Fibroblast of skin of back (primary cell): ENCODE measurements at regions not wholly inside any gene's neighbourhood (a gene's known extent, or its start where the extent isn't known, plus 50 kb on each side); places are given as distances from the start of the nearest gene placed in this dataset.
A peak's percentile ranks its signal among the peaks of the same experiment; 100 is the strongest.

Experiments
- DNase-seq: peaks from one replicate; pipeline ENCODE4 v3.0.0-alpha.2; 2013

DNA sequence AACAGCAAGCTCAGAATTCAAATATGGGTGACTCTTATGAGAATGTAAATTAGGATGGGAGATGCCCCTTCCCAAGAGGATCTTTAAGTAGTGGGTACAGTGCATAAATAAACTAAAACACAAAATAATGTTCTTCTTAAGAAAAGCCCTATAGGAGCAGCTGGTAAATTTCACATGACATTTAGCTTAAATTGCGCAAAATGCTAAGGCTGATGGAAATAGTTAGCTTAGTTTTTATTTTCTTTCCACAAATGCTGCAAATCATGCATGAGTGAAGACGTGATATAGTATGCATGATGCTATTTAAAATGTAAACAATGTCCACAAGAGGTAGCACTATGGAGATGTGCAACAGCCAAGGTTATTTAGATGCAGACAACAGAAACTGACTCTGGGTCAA lies 328.1 kb downstream of the ATP23 start:
- no peak for DNase-seq

DNA sequence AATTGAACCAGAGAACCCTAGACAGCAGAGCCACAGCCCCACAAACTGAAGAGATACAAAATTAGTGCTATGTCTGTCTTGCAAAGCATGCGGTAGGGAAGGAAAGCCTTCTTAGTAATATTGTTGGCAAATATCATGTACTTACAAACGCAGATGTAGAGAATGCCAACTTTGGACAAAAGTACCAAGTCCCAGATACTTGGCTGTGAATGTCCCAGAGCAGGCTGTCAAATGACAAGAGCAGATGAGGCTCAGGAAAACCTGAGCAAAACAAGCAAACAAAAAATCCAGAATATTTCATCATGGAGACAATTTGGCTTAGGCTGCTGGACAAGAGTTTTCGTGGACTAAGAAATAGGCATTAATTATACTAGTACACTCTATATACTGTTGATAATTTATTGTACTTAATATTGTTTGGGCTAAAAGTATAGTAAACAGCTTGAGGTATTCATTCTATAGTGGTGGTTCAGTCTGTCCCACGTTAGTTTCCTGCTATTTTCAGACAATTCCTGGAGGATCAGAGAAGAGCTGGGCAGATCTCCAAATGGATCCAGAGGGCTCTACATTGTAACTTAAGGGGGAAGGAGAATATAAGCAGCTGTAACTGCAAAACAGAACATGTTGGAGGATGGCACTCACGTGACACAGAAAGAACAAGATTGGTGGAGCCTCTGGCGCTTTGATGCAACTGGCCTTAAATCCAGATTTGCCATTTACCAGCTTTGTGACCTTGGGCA lies 329.8 kb downstream of the ATP23 start:
- no peak for DNase-seq

DNA sequence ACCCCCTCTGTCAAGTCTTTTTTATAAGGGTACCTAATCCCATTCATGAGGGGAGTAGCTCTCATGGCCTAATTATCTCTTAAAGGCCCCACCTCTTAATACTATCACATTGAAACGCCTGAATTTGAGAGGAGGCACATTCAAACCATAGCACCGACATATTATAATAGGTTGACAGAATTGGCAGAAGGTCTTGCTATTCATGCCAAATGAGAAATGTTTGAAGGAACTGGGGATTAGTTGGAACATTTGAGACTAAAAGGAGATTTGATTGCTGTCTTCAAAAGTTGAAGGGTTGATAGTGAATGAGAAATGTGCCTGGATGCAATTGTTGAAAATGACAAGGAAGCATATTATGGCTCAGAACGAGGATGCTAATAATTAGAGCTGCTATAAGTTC lies 331.1 kb downstream of the ATP23 start:
- no peak for DNase-seq

DNA sequence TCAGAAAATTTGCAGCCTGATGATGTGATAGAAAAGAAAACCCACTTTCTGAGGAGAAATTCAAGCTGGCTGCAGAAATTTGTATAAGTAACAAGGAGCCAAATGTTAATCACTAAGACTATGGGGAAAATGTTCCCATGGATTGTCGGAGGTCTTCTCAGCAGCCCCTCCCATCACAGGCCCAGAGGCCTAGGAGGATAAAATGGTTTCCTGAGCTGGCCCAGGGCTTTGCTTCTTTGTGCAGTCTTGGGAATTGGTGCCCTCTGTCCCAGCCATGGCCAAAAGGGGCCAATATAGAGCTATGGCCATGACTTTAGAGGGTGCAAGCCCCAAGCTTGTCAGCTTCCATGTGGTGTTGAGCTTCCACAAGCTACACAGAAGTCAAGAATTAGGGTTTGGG lies 335.9 kb downstream of the ATP23 start:
- DNase-seq = no peak

DNA sequence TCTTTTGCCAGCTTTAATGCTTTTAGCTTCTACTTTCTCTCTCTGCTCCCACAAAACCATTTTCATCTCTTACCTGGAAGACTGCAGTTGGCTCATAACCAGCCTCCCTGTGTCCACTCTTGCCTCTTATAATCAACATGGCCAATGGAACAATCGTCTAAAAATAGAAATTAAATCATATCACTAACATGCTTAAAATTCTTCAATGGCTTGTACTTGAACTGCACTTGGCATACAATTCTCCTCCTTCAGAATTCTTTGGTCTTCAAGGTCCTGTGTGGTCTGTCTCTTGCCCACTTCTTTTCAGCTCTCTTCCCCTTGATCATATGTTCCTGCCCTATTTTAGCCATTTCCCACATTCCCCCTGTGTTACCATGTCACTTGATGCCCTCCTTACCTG lies 342.2 kb downstream of the ATP23 start:
- DNase-seq = no peak

DNA sequence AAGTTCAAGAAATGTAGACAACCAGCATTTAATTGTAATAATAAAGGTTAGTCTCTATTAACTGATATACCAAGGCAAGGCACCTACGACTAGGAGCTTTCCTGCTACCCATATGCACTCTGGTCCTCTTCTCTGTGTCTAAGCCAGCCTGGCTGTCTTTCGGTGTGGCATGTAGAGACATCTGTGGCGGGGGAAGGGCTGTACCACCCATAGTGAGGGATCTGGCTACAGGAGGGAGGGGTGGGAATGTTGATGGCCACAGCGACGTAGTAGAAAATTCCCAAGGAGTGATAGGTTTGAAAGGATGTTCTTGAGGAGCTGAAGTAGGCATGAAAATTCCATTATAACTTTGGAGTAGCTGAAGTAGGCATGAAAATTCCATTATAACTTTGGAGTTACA lies 344.2 kb downstream of the ATP23 start:
- peak; percentile 45 for DNase-seq

DNA sequence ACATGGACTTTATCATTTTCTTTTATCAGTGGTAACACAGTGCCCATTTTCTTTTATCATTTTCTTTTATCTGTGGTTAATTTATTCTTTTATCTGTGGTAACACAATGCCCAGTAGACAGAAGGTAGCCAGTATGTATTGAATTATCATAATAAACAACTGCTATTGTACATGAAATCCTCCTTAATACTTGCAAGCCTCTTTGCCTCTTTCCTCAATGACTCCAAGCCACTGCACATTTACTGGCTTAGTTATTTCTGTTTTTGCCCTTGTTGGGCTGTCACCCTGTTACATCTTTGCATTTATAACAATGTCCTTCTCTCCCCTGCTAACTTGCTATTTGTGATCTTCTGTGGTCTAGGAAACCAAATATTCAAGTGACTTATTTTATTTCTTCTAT lies 345.0 kb downstream of the ATP23 start:
- DNase-seq = no peak

DNA sequence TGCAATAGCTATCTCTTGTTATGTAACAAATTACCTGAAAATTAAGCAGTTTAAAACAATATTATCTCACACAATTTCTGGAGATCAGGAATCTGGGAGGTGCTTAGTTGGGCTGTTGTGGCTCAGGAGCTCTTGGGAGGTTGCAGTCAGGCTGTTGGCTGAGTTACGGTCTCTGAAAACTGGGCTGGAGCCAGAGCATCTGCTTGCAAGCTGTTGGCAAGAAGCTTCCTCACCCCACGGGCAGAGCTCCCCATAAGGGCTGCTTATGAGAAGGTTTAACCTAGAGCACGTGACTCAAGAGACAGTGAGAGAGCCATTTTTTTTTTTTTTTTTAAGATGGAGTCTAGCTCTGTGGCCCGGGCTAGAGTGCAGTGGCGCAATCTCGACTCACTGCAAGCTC lies 346.8 kb downstream of the ATP23 start:
- DNase-seq = no peak

DNA sequence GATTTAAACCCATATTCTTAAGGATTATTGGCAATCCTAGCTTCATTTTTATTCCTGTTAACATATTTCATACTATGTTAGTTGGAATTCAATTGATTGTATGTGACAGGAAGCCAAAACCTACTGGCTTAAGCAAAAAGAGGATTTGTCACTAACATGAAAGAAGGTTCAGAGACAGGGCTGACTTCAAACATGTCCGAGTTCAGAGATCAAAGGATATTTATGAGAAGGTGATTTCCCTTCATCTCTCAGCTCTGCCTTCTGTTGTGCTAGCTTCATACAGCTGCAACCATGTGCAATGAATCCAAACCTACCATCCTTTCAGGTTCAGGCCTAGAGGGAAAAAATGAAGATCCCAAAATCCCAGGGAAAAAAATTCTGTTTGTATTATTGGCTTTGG lies 349.7 kb downstream of the ATP23 start:
- DNase-seq = no peak

DNA sequence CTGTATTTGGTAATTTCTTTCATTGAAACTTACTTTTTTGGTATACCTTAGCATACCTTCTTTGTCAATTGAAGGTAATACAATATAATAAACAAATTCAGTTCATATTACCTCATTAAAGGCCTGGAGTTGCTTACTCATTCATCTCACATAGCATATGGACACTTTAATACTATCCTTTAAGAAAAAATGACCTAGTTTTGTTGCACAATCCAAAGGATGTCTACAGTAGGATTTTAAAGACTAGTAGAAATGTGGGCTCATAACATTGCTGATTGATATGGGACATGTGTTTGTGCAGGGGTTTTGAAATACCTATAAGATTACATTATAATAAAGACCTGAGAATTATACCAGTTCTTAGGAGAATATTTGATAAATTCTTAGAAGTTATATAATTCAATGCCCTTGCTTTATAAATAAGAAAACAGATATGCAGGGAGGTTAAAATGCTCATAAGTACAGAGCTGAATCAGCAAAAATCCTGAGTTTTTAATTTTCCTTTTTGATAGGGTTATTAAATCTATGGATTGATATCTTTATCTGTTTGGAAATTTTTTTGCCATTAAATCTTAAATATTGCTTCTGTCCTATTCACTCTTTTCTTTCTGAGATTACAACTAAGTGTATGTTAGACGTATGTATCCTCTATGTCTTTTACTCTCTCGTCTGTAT lies 352.1 kb downstream of the ATP23 start:
- DNase-seq = no peak

DNA sequence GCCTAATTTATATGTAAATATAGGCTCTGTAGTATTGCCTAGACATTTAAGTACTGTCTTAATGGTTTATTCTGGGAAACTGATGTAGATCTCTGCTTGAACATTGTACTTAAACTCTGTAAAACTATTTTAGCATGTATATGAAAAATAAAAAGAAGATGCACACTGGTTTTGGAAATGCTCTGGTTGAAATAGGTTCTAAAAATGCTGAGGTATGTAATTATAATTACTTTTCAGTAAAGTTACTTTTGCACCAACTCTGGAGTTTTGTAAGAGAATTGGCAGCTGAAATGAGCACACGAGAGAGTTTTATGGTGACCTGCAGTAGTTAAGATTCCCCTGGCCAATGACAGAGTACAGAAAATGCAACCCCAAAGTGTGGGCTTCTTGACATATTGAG lies 353.9 kb downstream of the ATP23 start:
- DNase-seq = no peak

DNA sequence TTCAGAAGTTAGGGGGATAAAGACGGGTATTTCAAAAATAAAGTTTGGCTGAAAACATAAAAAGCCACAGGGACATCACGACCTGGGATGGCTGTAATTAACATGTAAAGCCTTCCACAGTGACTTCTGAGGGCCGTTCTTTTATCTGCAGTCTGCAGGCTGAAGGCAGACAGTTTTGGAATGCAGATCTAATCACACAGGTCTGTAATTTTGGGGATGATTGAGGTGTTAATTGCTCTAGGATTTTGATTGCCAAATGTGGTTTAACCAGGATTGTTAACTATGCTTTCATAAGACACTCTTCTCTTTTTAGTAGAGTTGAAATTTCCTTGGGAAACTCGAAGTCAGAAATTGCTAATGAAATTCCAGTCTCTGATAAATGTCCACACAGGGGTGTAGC lies 355.5 kb downstream of the ATP23 start:
- no peak for DNase-seq

DNA sequence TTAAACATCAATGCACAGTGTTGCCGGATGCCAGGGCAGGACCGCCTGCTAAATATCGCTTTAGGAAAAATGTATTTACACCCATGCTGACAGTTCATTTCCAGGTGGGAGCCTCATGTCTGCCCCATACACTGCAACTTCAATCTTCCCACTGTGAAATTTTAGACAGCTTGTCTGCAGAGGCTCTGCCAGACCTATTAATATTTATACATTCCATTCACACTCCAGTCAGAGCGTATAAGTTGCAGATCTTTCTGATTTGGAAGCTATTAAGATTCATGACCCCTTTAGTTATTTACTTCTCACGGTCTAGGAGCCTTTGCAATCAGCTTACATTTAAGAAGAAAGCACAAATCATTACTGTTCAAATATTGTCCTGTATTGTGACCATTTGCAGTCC lies 357.4 kb downstream of the ATP23 start:
- no peak for DNase-seq

DNA sequence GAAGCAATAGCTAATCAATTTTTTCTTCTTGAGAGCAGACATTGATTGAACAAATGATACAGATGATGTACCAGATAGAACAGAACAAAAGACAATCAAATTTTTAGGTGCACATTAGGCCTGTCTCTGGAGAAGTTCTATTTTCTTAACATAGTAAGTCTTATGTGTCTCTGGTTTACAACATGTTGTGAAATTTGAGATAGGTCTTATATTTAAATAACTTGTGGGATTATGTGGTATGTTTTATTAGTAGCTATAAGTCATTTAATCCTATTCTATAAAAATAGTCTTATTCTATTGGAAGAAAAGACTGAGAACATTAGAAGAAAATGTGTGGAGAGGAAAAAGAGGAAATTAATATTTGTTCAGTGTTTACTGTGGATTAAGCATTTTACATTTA lies 358.0 kb downstream of the ATP23 start:
- no peak for DNase-seq

DNA sequence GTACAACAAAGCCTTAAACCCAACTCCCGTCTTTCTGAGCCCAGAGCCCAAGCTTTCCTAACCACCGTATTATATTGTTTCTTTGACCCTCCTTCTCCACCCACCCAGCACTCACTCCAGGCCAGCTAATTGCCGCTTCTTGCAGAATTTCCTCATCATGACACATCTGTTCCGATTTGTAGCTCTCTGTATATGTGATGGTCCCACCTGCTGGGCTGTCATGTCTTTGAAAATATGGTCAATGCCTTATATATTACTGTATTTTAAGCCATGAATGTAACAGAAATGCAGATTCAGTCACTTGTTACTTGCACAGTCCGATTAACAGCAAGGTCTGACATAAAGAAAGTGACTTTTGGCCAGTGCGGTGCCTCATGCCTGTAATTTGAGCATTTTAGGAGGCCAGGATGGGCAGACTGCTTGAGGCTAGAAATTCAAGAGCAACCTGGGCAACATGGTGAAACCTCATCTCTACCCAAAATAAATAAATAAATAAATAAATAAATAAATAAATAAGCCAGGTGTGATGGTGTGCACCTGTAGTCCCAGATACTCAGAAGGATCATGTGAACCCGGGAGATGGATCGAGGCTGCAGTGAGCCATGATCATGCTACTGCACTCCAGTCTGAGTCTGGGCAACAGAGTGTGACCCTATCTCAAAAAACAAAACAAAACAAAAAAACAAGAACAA lies 359.8 kb downstream of the ATP23 start:
- no peak for DNase-seq

DNA sequence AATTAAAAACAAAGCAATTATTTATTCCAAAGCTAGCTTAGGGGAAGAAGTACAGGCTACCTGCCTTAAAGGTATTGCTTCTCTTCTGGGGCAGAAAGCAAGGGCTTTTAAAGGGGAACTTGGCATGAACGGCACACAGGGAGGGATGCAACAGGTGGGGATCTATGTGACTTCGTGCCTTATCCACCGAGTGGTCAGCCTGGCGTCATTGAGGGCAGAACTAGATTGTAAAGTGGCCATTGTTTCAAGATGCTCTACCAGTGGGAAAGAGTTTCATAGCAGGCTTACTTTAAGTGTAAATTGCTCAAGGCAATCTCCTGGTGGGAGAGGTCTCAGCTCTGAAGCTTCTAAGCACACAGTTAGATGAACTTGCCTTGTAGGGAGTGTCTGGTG lies 360.4 kb downstream of the ATP23 start:
- DNase-seq = no peak

DNA sequence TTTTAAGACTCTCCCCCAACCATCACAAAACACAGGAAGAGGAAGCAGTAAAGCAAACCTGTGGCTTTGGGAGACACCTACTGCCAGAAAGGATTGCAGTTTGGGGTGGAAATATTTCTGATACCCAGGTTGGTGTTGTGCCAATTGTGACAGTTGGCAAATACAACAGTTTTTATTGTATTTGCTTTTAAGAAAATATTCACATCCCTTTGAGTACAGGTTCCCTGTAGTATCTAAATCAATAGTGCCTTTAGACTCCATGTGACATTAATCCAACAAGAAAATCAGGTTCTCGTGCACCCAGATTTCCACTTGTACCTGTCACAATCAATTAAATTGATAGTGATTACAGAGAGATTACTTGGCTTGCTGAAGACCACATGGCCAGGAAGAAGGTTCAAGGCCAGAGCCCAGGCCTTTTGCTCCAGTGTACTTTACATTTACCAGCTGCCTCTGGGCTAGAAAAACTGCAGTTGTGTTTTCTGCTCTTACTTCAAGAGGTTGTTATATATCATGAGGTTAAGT lies 361.2 kb downstream of the ATP23 start:
- no peak for DNase-seq

DNA sequence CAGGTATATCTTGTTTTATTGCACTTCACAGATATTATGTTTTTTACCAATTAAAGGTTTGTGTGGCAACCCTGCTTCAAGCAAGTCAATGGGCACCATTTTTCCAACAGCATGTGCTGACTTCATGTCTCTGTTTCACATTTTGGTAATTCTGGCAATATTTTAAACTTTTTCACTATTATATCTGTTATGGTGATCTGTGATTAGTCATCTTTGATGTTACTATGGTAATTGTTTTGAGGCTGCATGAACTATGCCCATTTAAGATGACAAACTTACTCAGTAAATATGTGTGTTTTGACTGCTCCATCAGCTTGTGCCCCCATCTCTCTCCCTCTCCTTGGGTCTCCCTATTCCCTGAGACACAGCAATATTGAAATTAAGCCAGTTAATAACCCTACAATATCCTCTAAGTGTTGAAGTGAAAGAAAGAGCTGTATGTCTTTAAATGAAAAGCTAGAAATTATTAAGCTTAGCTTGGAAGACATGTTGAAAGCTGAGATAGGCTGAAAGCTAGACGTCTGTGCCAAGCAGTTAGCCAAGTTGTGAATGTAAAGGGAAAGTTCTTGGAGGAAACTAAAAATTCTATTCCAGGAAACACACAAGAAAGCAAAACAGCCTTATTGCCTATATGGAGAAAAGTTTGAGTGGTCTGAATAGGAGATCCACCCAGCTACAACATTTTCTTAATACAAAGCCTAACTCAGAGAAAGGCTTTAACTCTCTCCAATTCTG lies 365.1 kb downstream of the ATP23 start:
- no peak for DNase-seq

DNA sequence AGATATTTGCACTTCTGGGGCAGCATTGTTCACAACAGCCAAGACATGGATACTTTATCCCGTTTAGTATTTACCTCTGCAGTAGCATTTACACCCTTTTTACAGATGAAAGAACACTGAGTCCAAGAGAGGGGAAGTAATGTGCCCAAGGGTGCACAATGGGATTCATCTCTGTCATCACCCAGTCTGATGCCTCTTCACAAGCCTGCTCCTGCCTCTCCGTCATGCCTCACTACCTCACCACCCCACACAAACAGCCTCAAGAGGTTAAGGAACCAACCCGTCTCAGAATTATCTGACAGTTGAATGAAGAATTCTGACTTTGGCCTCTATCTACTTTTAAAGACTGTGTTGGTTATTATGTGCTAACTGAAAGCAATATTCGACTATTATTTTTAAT lies 368.4 kb downstream of the ATP23 start:
- no peak for DNase-seq

DNA sequence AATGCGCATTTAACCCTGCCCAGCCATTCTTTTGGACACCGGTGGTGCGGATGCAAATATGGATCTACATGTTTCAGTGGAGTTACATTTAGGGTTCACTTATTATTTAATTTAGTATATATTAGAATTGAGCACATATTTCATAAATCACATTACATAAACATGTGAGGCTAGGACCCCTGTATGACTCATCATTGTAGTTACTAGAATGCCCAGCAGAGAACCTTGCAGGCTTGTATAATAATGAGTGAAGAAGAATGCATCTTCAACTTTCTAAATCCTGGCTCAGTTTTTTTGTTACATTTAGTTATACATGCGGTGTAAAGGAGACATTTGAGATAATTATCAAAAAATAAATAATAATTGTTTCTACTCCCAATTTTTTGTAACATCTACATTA lies 369.0 kb downstream of the ATP23 start:
- DNase-seq = peak; percentile 79

DNA sequence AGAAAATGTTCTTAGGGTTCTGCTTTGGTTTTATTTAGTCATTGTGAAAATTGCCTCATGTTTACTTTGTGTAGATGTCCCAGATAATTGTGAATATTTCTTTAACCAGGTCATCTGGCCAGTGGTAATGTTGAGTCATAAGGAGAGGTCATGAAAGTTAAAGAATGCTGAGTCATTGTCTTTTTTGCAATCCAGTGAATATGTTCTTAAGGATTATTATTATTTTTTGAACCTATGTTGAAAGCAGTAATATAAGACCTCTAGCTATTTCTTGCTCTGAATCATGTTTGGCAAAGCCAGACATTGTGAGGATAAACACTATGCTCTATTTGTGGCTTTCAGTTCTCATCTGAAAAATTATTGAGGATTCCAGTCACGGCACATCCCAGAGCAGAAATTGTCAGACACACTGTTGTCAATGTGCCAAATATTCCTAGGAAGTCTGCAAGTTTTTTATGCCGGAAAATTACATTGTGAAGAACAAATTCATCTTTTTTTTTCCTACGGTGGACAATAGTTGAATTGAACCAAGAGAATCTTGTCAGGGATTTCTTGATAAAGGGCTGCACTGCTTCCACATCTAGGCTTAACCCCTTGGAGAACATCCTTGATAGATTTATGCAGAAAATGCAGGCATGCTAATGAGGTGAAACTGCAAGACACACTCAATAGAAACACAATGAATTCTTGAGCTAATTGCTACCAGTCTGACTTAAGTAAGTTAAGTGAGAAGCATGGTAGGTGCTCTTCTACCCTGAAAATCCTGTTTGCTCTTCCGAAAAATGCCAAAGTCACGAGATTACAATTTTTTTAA lies 369.6 kb downstream of the ATP23 start:
- peak; percentile 99 for DNase-seq
